HG03039 (cell line): ENCODE measurements at regions not wholly inside any gene's neighbourhood (a gene's known extent, or its start where the extent isn't known, plus 50 kb on each side); places are given as distances from the start of the nearest gene placed in this dataset.
"Not testable (repeated sequence)": the region's sequence is repeated elsewhere in the genome, so short reads cannot be mapped to it uniquely, and the experiment has no call there.

Experiments used
- ATAC-seq: cut with Tn5 transposase; IDR thresholded peaks from one replicate; pipeline ENCODE4 v1.9.1; 2021; ENCODE audit warnings: mild to moderate bottlenecking, moderate library complexity; ENCODE audit not compliant: unreplicated experiment

GRCh38 chr1:55904541-55904940, 674.8 kb downstream of the PLPP3 start:
- ATAC-seq = no peak

DNA sequence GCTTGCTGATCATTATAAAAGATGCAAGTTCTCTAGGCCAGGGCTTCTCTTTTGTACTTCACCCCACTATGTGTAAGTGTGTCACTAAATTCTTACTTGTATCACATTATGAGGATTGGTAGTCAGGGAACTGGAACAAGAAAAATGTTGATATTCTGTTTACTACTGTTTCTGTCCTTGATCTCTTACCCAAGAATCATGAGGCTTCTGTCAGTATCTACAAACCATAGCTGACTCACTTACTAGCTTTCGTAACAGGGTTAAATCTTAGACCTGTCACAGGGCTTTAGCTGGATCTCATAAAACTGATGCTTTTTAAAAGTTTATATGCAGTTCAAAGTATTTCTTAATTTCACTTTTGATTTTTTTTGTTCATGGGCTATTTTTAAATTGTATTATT, 681.2 kb downstream of the PLPP3 start:
- no peak for ATAC-seq

- no peak for ATAC-seq
These were observed 681.0 kb upstream of the USP24 start for GRCh38 chr1:55896210-55896609.

GRCh38 chr1:55894521-55894920, 679.4 kb upstream of the USP24 start:
- ATAC-seq = no peak

DNA sequence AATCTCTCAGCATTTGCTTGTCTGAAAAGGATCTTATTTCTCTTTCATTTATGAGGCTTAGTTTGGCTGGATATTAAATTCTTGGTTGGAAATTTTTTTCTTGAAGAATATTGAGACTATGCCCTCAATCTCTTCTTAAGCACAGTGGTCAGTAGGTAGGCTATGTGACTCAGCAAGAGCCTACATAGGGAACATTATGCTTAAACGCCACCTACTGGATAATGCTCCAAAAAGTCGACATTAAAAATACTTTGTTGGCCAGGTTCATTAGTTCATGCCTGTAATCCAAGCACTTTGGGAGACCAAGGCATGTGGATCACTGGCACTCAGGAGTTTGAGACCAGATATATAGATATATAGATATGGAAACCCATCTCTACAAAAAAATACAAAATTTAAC, 678.0 kb upstream of the USP24 start:
- no peak for ATAC-seq

GRCh38 chr1:55888685-55889317, 673.6 kb upstream of the USP24 start:
- ATAC-seq = no peak

DNA sequence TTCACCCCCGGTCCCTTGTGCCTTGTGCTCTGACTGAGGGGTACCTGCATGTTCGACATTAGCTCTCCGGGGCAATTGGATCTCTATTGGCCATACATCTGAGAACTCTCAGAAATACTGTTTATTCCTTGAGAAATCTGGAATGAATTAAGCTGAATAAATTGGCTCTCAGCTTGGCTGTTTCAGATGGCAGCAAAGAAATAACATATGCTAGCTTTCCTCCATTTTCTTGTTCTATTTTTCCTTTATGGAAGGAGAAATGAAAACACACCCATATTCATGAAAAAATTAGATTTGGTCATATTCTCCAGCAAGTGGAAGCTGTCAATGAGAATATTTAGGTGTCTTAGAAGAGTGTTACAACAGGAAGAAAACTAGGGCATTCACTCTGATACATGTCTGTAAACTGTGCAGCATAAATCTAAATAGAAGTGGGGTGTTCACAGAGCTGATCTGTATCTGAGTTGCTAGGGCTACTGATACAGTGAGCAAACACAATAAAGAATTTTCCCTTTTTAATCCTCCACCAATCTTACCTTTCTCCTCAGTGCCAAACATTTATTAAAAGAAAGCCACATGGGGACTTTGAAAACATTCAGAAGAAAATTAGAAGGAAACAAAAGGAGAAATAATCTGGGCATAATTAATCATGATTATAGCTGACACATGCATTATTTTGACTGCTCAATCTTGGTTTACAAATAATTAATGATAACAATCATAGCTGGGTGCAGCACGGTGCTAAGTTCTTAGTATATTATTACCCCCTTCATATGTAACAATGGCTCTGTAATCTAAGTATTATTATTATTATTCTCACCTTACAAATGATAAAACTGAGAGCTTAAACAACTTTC, 671.9 kb upstream of the USP24 start:
- no peak for ATAC-seq

DNA sequence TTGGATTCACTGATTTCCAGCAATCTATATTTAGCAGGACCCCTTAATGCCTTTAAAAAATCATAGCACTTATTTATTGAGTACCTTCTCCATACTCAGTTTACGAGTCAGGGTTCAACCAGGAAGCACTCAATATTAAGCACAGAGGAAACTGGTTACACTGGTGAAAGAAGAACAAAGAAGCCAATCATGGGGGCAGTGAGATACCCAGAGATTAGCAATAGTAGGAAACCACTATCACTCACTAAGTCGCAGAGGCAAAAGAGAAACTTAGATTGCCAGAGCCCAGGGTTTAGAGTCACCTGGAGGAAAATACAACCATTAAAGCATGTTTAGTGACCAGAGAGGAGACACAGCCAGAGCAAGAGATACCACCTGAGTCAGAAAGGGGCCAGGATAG, 670.5 kb upstream of the USP24 start:
- ATAC-seq = no peak

DNA sequence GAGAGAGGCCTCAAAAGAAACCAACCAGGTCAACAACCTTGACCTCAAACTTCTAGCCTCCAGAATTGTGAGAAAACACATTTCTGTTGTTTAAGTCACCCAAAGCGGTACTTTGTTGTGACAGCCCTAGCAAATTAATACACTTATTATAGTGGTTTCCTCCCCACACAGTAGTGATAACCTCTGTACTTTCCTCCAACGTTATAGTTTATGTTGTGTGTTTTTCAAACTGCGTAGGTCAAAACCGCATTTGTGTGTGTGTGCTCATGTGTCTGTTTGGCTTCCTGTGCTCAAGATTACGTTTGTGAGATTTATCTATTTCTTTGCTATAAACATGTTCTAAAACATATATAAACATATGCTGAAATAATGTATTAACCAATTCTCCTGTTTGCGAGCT, 667.8 kb upstream of the USP24 start:
- ATAC-seq = no peak

DNA sequence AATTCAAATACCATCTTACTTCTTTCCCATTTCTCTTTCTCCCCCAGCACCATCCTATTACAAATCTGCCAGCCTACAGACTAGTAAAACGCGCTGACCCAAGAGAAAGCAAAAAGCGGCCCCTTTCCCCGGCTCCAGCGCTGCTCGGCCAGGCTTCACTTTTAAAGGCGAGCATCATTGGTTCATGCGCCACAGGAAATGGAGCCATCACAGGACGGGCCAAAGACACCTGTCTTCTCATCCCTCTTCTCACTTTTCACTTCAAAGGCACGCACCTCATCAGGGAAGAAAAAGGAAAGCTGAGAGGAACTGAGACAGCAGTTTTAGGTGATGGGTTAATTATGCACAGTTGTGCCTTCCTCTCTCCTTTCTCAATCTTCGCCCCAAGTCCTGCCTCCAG, 664.2 kb upstream of the USP24 start:
- no peak for ATAC-seq

- no peak for ATAC-seq
These were observed 662.5 kb upstream of the USP24 start for GRCh38 chr1:55877437-55878232.

- ATAC-seq = no peak
These were observed 661.3 kb upstream of the USP24 start for GRCh38 chr1:55876276-55877060.

- no peak for ATAC-seq
These were observed 654.9 kb upstream of the USP24 start for GRCh38 chr1:55870106-55870505.

DNA sequence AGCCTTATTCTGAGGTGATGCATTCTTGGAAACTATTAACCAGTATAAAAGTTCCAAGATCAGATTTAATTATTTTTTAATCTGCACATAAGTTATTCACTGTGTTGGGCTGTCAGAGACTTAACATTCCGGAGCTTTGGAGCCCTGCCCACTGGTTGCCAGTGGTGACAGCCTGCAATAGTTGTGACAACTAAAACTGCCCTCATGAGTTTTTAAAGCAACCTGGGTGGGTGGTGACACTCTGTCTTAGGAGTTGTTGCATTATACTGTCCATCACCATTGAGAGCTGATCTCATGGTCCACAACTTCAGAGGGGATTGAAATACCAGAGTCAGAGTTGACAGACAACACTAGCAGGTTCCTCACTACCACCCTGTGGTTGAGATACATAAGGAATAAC, 653.9 kb upstream of the USP24 start:
- ATAC-seq = no peak

DNA sequence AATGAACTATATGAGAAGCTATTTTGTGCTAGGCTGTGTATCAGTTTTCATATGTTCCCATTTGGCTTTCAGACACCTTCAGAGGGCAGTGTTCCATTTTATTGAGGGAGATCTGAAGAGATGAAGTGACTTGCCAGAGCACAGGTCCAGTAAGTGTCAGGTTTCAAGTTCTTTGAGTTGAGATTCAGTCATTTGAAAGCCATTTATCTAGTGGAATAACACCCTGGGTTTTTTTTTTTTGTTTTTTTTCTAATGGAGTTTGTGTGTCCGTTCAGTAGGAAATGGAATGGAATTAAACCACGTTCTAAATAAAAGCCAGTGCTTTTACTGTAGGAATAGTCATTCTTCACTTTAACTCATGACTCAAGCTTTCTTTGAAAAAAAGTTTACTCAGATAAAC, 652.9 kb upstream of the USP24 start:
- no peak for ATAC-seq

DNA sequence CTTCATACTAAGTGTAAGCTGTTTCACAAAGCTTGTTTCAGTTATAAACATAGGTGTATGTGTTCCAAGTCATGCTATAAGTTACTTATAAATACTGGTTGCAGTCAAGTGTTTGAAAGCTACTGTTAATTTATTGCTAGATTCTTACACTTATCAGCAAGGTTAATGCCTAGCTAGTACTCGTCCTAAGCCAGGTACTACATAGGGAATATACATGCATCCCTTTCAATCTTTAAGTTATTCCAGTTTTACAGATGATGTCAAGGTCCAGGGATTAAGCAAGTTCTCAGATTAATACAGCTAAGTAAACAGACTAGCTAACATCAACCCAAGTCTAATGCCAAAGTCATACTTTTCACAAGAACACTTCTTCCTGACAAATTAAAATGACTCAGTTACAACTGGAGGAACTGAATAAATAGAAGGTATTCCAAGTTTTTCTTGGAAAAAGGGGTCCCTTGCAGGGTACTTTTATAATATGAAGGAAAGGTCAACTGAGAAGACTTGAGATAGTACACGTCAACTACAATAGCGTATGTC, 652.2 kb upstream of the USP24 start:
- ATAC-seq = no peak

DNA sequence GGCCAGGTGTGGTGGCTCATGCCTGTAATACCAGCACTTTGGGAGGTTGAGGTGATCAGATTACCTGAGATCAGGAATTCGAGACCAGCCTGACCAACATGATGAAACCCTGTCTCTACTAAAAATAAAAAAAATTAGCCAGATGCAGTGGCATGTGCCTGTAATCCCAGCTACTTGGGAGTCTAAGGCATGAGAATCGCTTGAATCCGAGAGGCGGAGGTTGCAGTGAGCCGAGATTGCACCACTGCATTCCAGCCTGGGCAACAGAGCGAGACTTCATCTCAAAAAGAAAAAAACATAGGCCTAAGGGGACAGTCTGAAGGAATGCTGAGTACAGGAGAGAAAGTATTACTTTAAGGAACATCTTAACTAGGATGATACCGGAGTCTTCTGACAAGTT, 650.6 kb upstream of the USP24 start:
- ATAC-seq = not testable (repeated sequence)

- no peak for ATAC-seq
These were observed 649.1 kb upstream of the USP24 start for GRCh38 chr1:55864251-55864650.

- no peak for ATAC-seq
These were observed 646.6 kb upstream of the USP24 start for GRCh38 chr1:55861676-55862340.
